ENCODE measurements at regions not wholly inside any gene's neighbourhood (a gene's known extent, or its start where the extent isn't known, plus 50 kb on each side); places are given as distances from the start of the nearest gene placed in this dataset.

DNA sequence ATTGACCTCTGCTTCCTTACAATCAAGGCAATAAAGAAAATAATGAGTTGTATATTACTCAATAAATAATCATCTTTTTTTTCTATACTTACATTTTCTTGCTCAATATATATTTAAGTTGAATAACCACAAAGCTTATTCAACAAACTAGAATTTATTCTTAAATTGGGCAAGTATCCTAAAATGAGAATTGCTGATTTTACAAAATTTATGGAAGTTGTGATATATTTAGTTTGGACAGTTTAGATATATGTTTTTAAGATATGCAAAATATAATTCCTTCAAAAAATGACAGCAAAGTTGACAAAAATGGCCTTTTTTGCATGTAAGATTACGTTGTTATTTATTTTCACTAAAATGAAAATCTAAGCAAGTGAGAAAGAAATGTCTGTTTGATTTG, 305.7 kb upstream of the GRIN3A start:
- TF ChIP-seq, protein P1, sequence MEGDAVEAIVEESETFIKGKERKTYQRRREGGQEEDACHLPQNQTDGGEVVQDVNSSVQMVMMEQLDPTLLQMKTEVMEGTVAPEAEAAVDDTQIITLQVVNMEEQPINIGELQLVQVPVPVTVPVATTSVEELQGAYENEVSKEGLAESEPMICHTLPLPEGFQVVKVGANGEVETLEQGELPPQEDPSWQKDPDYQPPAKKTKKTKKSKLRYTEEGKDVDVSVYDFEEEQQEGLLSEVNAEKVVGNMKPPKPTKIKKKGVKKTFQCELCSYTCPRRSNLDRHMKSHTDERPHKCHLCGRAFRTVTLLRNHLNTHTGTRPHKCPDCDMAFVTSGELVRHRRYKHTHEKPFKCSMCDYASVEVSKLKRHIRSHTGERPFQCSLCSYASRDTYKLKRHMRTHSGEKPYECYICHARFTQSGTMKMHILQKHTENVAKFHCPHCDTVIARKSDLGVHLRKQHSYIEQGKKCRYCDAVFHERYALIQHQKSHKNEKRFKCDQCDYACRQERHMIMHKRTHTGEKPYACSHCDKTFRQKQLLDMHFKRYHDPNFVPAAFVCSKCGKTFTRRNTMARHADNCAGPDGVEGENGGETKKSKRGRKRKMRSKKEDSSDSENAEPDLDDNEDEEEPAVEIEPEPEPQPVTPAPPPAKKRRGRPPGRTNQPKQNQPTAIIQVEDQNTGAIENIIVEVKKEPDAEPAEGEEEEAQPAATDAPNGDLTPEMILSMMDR (IDR thresholded peaks at IDR 0.05), result no peak
- no peak overlapping the region for H3K27ac ChIP-seq

DNA sequence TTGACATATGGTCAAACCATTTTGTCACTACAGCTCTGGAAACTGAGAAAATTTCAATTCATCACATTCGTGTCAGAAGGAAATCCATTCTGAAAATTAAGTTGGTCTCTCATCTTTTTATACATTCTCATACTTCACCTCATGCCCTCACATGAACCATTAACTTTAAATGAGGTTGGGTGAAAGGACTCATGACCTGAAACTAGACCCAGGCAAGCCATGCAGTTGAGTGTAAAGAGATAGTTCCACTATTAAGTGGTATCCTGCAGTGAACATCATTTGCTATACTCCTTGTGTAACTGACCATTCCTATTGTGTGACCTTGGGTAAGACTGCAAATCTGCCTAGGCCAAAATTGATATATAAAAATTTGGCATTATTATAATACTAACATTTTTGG, 299.6 kb upstream of the GRIN3A start:
- no peak overlapping the region for H3K27ac ChIP-seq
- TF ChIP-seq, protein P1 (IDR thresholded peaks at IDR 0.05), result no peak
- no peak for TF ChIP-seq ZFX (IDR thresholded peaks at IDR 0.05; ENCODE audit: borderline replicate concordance)

DNA sequence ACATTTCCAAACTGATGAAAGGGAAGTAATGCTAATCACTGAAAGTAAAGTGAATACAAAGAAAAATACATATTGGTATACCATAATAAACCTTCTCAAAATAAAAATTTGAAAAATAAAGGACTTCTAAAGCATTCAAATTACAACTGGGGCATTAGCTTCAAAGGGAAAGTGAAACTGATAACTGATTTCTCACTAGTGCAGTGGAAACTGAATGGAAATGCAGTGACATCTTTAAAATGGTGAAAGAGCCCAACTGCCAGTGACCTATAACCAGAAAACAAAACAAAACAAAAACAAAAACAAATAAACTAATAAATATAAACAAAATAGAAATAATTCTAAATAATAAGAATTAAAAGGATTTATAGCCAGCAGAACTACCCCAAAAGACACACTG, 297.5 kb upstream of the GRIN3A start:
- no peak for TF ChIP-seq ZFX (IDR thresholded peaks at IDR 0.05; ENCODE audit: borderline replicate concordance)
- TF ChIP-seq, protein P1 (IDR thresholded peaks at IDR 0.05), result no peak
- no peak overlapping the region for H3K27ac ChIP-seq

DNA sequence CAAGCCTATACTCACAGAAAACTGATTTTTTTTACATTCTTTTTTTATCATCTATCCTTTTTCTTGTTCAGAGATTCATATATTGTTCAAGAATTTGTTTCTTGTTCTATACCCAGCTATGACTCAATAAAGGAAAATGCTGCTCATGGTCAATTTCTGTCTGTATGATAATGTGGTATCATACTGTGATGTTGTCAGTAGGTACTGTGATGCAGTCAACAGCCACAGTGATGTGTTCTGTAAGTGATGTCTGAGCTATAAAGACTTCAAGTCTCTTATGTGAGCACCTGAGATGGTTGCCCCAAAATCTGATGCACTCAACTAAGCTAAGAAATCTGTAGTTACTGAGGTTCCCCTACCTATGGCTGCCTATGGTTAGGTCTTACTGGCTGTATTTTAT, 294.2 kb upstream of the GRIN3A start:
- H3K27ac ChIP-seq, result no peak overlapping the region
- TF ChIP-seq ZFX (IDR thresholded peaks at IDR 0.05; ENCODE audit: borderline replicate concordance), result no peak

DNA sequence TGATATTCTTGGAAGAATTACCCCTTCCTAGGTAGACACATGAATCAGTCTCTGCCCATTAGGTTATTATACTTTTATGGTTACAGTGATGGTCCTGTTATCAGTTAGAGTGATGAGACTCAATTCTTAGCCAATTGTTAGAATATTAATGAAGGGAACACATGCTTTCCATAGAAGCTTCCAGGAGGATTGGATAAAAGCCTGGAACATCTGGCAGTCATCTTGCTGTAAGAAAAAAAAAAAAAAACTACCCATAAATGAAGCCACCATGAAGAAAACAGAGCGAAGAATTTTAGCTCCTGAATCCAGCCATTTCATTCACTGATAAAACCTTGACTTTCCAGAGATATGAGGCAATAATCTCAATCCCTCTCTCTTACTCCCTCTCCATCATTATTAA, 262.5 kb upstream of the GRIN3A start:
- TF ChIP-seq ZFX (IDR thresholded peaks at IDR 0.05; ENCODE audit: borderline replicate concordance), result no peak
- TF ChIP-seq, protein P1 (IDR thresholded peaks at IDR 0.05), result no peak
- no peak overlapping the region for H3K27ac ChIP-seq

DNA sequence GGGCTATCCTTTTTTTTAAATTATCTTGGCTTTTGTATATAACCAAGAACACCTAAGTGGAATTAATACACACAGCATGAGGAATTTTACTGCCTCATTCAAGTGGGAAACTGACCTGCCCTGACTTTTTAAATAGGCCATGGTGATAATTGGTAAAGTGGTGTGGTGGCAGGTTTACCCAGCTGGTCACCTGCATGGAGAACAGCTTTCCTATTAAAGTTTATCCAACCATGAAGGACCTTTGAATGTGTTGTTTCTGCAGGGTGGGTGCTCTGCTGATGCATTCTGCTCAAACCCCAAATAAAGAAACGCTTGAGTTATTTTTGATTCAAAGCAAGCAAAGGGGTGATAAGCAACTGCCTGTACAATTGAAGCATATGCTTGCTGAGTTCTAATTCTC, 261.0 kb upstream of the GRIN3A start:
- H3K27ac ChIP-seq, result no peak overlapping the region
- TF ChIP-seq, protein P1 (IDR thresholded peaks at IDR 0.05), result no peak
- no peak for TF ChIP-seq ZFX (IDR thresholded peaks at IDR 0.05; ENCODE audit: borderline replicate concordance)

DNA sequence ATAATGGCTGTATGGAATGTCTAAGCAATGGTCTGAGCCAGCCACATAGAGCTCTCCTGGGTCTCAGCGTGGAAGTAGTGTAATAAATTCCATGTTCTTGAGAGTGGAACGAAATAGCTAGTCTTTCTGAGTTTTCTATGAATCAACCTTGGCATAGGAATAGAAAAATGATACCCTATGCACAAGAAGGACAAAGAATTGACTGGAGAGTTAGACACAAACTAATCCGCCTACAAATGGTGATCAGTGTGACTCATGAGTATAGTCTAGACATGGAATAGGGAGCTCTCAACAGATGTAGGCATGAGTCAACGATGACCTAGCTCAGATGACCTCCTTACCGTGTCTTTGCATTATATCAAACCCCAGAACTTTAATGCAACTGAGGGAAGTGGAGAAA, 256.8 kb upstream of the GRIN3A start:
- no peak overlapping the region for H3K27ac ChIP-seq
- TF ChIP-seq, protein P1 (IDR thresholded peaks at IDR 0.05), result no peak
- no peak for TF ChIP-seq ZFX (IDR thresholded peaks at IDR 0.05; ENCODE audit: borderline replicate concordance)

DNA sequence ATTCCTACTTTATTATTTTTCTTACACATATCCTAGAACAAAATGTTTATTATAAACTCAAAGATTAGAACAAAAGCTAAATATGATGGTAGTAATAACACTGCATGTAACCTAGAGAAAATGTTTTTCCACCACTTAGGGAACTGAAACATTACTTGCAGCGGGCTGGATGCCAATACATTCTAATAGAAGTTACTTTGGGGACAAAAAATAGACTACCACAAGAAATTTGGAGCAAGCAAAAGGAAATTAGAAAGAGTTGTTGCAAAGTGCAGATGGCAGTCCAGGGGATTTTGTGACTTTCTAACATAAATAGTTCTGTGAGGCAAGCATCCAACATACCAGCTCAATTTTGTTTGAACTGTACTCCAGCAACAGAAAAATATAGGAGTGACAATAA, 255.3 kb upstream of the GRIN3A start:
- H3K27ac ChIP-seq, result no peak overlapping the region
- TF ChIP-seq, protein P1 (IDR thresholded peaks at IDR 0.05), result no peak
- no peak for TF ChIP-seq ZFX (IDR thresholded peaks at IDR 0.05; ENCODE audit: borderline replicate concordance)
